ENCODE measurements at regions not wholly inside any gene's neighbourhood (a gene's known extent, or its start where the extent isn't known, plus 50 kb on each side); places are given as distances from the start of the nearest gene placed in this dataset.

GRCh38 chr4:166655231-166655630, 579.1 kb downstream of the SPOCK3 start:
- intact Hi-C loops (cut with DNase I): no loop called here
- Histone ChIP-seq H3K4me1 (no peaks in the 10 kb centered on the region), H3K4me3 (no peak overlapping the region), H3K27me3 (no peaks in the 10 kb centered on the region), H3K27ac (no peak overlapping the region), H3K9me3 (no peaks in the 10 kb centered on the region), H3K36me3 (no peaks in the 10 kb centered on the region)
- 20 to 28% methylated on average over 1 of the region's 1 CpG for WGBS, 2 donors
- TF ChIP-seq POLR2A (IDR thresholded peaks at IDR 0.05) (no peak), CTCF (IDR thresholded peaks at IDR 0.05) (no peak)
- DNase-seq: no peak

DNA sequence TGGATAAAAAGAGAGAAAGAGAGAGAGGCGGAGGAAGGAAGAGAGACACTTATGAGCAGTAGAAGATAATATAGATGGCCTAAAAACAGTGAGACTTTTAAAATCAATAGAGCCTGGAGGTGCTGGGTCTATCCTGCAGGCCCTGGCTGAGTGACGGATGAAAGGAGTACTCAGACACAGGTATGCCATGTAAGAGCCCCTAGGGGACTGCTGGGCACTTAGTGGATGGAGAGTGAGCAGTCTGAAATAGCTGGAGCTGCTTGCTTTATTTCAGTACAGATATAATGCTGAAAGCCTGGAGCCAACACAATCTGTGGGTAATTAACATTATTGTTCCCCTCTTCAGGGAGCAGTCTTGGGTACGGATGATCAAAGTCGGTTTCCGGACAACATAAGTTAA, 578.6 kb downstream of the SPOCK3 start:
- intact Hi-C loops (cut with DNase I): no loop called here
- Histone ChIP-seq H3K4me1 (no peaks in the 10 kb centered on the region), H3K27me3 (no peaks in the 10 kb centered on the region), H3K36me3 (no peaks in the 10 kb centered on the region), H3K27ac (no peak overlapping the region), H3K4me3 (no peak overlapping the region), H3K9me3 (no peaks in the 10 kb centered on the region)
- TF ChIP-seq POLR2A (IDR thresholded peaks at IDR 0.05) (no peak), CTCF (IDR thresholded peaks at IDR 0.05) (no peak)
- whole genome bisulfite sequencing, 2 donors: 87 to 89% methylated on average over 5 of the region's 5 CpGs
- DNase-seq: no peak

DNA sequence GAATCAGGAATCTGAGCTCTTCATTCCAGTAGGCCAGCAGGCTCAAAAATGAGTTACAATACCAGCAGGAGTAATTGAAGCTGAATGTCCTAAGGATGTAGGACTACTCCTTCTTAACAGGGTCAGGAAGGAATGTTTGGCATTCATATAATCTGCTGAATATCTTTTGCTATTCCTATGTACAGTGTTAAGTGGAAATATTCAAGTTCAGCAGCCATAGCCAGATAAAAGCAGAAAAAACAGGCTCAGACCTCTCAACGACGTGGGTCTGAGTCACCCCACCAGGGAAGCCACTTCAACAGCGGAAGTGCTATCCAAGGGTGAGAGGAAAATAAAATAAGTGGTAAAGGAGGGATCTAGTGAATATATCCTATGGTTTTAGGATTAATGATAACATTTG, 577.0 kb downstream of the SPOCK3 start:
- H3K36me3 ChIP-seq: no peaks in the 10 kb centered on the region
- no peak overlapping the region for H3K27ac ChIP-seq
- no peaks in the 10 kb centered on the region for H3K4me1 ChIP-seq
- no peak overlapping the region for H3K4me3 ChIP-seq
- WGBS, 2 donors: 69 to 85% methylated on average over 3 of the region's 3 CpGs
- no peaks in the 10 kb centered on the region for H3K27me3 ChIP-seq
- no peaks in the 10 kb centered on the region for H3K9me3 ChIP-seq
- intact Hi-C loops (cut with DNase I): no loop called here
- no peak for DNase-seq
- TF ChIP-seq CTCF (IDR thresholded peaks at IDR 0.05): no peak
- no peak for TF ChIP-seq POLR2A (IDR thresholded peaks at IDR 0.05)

DNA sequence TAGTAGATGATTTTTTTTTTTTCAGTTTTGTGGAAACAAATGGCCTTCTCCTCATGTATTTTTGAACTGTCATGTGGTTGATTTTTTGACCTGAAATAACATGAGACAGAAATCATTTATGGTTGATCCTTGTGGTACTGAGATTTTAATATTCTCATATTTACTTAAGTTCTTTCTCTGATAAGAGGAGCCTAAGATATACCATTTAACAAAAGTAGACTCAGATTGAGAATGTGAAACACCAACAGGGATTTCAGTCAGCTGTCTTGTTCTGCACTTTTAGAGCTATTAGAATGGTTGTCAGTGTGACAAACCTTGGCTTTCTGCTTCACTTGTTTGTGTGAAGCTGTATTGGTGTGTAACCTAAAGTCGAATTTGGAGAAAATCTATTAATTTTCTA, 575.7 kb downstream of the SPOCK3 start:
- Histone ChIP-seq H3K4me1 (no peaks in the 10 kb centered on the region), H3K4me3 (no peak overlapping the region), H3K27me3 (no peaks in the 10 kb centered on the region), H3K9me3 (no peaks in the 10 kb centered on the region), H3K27ac (no peak overlapping the region), H3K36me3 (no peaks in the 10 kb centered on the region)
- 29 to 35% methylated on average over 1 of the region's 1 CpG for WGBS, 2 donors
- intact Hi-C loops (cut with DNase I): no loop called here
- TF ChIP-seq CTCF (IDR thresholded peaks at IDR 0.05) (no peak), POLR2A (IDR thresholded peaks at IDR 0.05) (no peak)
- DNase-seq: no peak

DNA sequence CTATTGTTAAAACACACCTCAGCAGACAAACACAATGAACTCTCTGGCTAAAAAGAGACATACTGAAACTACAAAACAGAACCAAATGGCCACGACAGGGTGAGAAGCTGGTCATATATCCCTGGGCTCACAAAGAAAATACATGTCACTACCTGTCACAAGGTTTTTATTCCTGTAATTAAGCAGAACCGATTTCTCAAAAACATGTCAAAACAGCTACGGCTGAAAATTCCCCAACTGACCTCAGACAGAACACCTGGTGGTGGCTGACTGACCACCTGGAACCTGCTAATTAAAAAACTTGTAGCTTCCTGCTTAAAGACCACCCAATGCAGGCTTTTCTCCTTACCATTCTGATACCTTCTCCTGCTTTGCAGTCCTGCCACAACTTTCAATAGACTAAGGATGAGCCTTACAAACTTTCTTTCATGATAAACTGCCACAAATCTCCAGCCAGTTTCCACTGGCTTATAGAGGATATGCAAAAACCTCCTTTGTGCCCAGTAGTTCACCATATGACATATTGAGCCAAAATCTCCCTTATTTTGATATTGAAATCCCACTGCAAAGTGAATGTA, 571.9 kb downstream of the SPOCK3 start:
- Histone ChIP-seq H3K4me1 (no peaks in the 10 kb centered on the region), H3K27me3 (no peaks in the 10 kb centered on the region), H3K9me3 (no peaks in the 10 kb centered on the region), H3K36me3 (no peaks in the 10 kb centered on the region), H3K4me3 (no peak overlapping the region), H3K27ac (no peak overlapping the region)
- DNase-seq: no peak
- intact Hi-C loops (cut with DNase I): no loop called here
- 34 to 42% methylated on average over 3 of the region's 3 CpGs for WGBS, 2 donors
- TF ChIP-seq CTCF (IDR thresholded peaks at IDR 0.05): no peak
- no peak for TF ChIP-seq POLR2A (IDR thresholded peaks at IDR 0.05)

Measured in esophagus squamous epithelium (tissue), 5 donors.